ENCODE measurements at regions not wholly inside any gene's neighbourhood (a gene's known extent, or its start where the extent isn't known, plus 50 kb on each side); places are given as distances from the start of the nearest gene placed in this dataset.

DNA sequence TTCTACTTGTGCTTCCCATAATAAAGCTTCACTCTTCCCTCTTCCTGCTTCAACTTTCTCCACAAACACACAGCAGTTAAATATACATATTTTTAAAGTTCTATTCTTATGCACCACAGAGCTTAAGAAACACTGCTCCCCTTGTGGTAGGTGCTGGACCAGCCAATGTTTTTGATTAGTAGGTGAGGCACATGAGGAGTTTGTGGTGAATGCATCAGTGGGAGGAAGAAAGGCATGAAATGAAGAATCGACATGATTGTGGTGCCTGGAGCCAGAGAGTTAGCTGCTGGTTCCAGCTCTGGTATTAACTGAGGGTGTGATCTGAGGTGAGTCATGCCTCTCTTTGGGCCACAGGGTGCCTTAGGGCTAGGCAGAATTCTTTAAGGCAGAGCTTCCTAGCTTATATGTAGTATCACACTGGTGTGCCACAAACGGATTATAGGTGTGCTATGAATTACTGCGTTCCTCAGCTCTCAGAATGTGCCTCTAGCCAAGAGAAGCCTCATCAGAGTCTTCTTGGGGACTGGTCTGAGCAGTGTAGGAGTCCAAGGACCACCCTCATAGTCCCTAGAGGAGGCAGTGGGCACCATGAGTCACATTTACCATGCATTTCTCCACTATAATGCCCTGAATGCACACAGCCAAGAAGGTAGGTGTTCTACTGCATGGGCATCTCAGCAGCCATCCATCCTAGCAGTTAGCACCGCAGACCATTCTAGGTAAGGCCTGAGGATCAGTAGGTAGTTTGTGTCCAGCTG, 97.4 kb upstream of the SGIP1 start:
- Mint-ChIP-seq H3K27me3 (ENCODE audit: low read depth) (no peaks in the 10 kb centered on the region), H3K36me3 (no peaks in the 10 kb centered on the region), H3K4me1 (peaks cover 4% of the 10 kb centered on the region), H3K9me3 (no peaks in the 10 kb centered on the region), H3K27ac (no peak overlapping the region), H3K4me3 (no peak overlapping the region)
- TF ChIP-seq CTCF (IDR thresholded peaks at IDR 0.05; ENCODE audit: unreplicated experiment): peak; percentile 22
- no peak for DNase-seq (ENCODE audit: low spot score in 2 of 2, unreplicated experiment in 2 of 2)

DNA sequence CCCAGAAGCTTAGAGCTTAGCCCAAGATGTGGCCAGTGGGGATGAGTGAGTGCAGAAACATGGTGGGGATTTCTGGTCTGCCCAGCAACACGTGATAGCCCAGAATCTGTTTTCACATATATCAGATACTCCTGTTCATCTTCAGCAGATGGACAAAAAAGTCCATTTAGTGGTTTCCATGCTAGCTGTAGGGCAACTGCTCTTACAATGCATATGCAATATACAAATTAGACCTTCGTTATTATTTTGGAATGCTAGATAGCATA, 96.9 kb upstream of the SGIP1 start:
- H3K9me3 Mint-ChIP-seq: no peaks in the 10 kb centered on the region
- H3K27ac Mint-ChIP-seq: no peak overlapping the region
- H3K36me3 Mint-ChIP-seq: no peaks in the 10 kb centered on the region
- no peak for TF ChIP-seq CTCF (IDR thresholded peaks at IDR 0.05; ENCODE audit: unreplicated experiment)
- H3K4me1 Mint-ChIP-seq: peaks cover 4% of the 10 kb centered on the region
- no peak for DNase-seq (ENCODE audit: low spot score in 2 of 2, unreplicated experiment in 2 of 2)
- no peak overlapping the region for H3K4me3 Mint-ChIP-seq
- no peaks in the 10 kb centered on the region for H3K27me3 Mint-ChIP-seq (ENCODE audit: low read depth)

GRCh38 chr1:66438062-66438461, 95.9 kb upstream of the SGIP1 start:
- DNase-seq (ENCODE audit: low spot score in 2 of 2, unreplicated experiment in 2 of 2): no peak
- no peak for TF ChIP-seq CTCF (IDR thresholded peaks at IDR 0.05; ENCODE audit: unreplicated experiment)
- peaks cover 4% of the 10 kb centered on the region for H3K4me1 Mint-ChIP-seq
- no peak overlapping the region for H3K4me3 Mint-ChIP-seq
- no peak overlapping the region for H3K27ac Mint-ChIP-seq
- no peaks in the 10 kb centered on the region for H3K36me3 Mint-ChIP-seq
- H3K9me3 Mint-ChIP-seq: no peaks in the 10 kb centered on the region
- H3K27me3 Mint-ChIP-seq (ENCODE audit: low read depth): no peaks in the 10 kb centered on the region

GRCh38 chr1:66438501-66438900, 95.5 kb upstream of the SGIP1 start:
- Mint-ChIP-seq H3K4me3 (no peak overlapping the region), H3K27ac (no peak overlapping the region), H3K4me1 (peaks cover 4% of the 10 kb centered on the region), H3K27me3 (ENCODE audit: low read depth) (no peaks in the 10 kb centered on the region), H3K9me3 (no peaks in the 10 kb centered on the region), H3K36me3 (no peaks in the 10 kb centered on the region)
- TF ChIP-seq CTCF (IDR thresholded peaks at IDR 0.05; ENCODE audit: unreplicated experiment): no peak
- no peak for DNase-seq (ENCODE audit: low spot score in 2 of 2, unreplicated experiment in 2 of 2)

- no peak for DNase-seq (ENCODE audit: low spot score in 2 of 2, unreplicated experiment in 2 of 2)
- no peaks in the 10 kb centered on the region for H3K9me3 Mint-ChIP-seq
- TF ChIP-seq CTCF (IDR thresholded peaks at IDR 0.05; ENCODE audit: unreplicated experiment): no peak
- no peak overlapping the region for H3K4me3 Mint-ChIP-seq
- H3K27ac Mint-ChIP-seq: no peak overlapping the region
- H3K4me1 Mint-ChIP-seq: peaks cover under 1% of the 10 kb centered on the region
- H3K36me3 Mint-ChIP-seq: no peaks in the 10 kb centered on the region
- no peaks in the 10 kb centered on the region for H3K27me3 Mint-ChIP-seq (ENCODE audit: low read depth)
Observed at GRCh38 chr1:66439031-66439740, 94.8 kb upstream of the SGIP1 start.

Measured in mesothelial cell of epicardium (in vitro differentiated cells).